Skin epidermis (tissue), 12 donors: ENCODE measurements at regions not wholly inside any gene's neighbourhood (a gene's known extent, or its start where the extent isn't known, plus 50 kb on each side); places are given as distances from the start of the nearest gene placed in this dataset.
"Not testable (repeated sequence)": the region's sequence is repeated elsewhere in the genome, so short reads cannot be mapped to it uniquely, and the experiment has no call there.

Experiments used
- H3K27ac ChIP-seq, 21 experiments: fragments of 200-600 bp; sonication (generic) in 11 of 21; one replicate each; pipeline ENCODE4 v1.5.0; 2020; ENCODE audit warnings: mild to moderate bottlenecking in 3 of 21, inconsistent platforms in 2 of 21, moderate library complexity in 2 of 21
- H3K4me3 ChIP-seq, 7 experiments: fragments of 200-600 bp; sonication (generic) in 2 of 7; one replicate each; pipeline ENCODE4 v1.5.0; 2020; ENCODE audit warnings: inconsistent platforms in 2 of 7, mild to moderate bottlenecking in 2 of 7, moderate library complexity in 1 of 7

- Histone ChIP-seq H3K4me3 (no peak overlapping the region), H3K27ac (no peak overlapping the region)
Measured at GRCh38 chr6:135699705-135700104, 151.8 kb upstream of the PDE7B start.

DNA sequence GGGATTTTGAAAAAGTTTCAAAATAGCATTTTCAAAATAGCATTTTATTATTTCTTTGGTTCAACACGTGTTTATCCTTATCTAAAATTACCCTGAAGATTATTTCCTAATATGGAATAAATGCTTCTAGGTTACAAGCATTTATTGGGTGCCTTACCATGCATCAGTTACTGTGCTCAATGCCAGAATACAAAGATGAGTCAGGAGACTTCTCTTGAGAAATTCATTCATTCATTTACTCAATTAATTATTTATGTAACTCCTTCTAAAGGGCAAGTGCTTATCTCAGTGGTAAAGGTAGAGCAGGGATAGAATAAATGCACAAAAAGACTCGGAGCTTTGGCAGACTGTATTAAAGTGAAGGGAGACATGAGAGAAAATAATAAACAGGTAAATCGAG lies 150.1 kb upstream of the PDE7B start:
- Histone ChIP-seq H3K4me3 (no peak overlapping the region), H3K27ac (no peak overlapping the region)

DNA sequence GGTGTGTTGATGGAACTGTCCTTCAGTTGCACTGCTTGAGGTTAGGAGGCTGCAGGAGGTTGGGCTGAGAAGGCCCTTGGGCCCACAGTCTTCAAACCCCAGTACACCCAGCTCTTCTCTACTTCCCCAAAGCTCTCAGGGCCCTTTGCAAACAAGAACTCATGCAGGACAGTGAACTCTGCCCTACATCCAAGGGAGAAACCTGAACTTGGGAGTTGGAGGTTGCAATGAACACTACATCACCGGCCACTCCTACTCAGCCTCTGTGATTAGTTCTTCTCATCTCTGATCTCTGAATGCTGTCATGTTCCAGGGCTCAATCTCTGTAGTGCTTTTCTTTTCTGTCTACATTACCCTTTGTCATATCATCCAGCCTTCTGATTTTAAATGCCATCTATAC lies 148.5 kb upstream of the PDE7B start:
- H3K4me3 ChIP-seq = no peak overlapping the region
- H3K27ac ChIP-seq = no peak overlapping the region

DNA sequence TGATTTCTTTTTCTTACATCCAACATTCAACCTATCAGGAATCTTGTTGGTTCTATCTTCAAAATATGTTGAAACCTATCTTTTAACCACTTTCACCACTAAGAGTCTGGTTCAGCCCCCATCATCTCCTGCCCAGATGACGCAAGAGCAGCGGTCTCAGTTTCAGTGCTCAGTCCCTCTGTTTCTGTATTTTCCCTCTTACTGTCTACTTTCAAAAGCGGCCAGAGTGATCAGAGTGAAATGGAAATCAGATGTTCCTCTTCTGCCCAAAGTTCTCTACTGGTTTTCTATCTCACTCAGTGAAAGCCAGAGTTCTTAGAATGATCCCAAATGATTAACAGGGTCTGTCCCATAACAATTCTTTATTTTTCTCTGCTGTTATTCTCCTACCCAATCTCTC lies 147.9 kb upstream of the PDE7B start:
- Histone ChIP-seq H3K4me3 (no peak overlapping the region), H3K27ac (no peak overlapping the region)

DNA sequence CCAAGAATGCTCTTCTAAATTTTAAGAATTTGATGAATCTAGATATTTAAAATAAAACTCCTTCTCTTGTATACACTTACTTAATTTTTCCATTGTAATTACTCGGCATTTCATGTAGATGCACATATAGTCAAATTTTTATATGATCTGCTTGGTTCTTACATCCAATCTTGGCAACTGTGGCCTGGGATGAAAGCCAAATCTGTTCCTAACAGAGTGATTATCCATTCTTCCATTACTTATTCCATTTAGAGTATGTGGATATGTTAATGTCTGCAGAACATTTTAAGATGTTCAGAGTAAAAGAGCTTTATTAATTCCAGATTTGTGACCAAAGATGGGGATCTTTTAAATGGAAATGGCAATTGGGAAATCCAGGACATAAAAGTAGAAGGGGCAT lies 144.1 kb upstream of the PDE7B start:
- Histone ChIP-seq H3K4me3 (no peak overlapping the region), H3K27ac (no peak overlapping the region)

- no peak overlapping the region for H3K27ac ChIP-seq
- H3K4me3 ChIP-seq = no peak overlapping the region
Measured at GRCh38 chr6:135710042-135710441, 141.5 kb upstream of the PDE7B start.

DNA sequence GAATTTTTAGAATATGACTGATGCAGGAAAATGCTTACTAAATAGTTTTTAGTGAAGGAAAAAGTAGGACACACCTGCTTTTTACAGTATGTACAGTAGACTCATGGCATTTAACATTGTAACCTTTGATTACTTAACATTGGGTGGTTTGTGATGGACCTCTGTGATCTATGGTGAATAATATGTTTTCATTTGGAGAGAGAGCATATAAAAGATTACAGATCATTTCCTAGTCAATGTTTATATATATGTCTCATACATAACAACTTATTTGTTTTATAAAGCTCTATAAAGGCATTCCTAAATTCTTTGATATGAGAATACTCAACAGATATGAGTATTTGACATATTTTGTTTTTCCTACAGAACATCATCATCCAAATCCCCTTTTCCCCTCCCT lies 129.3 kb upstream of the PDE7B start:
- no peak overlapping the region for H3K4me3 ChIP-seq
- no peak overlapping the region for H3K27ac ChIP-seq

DNA sequence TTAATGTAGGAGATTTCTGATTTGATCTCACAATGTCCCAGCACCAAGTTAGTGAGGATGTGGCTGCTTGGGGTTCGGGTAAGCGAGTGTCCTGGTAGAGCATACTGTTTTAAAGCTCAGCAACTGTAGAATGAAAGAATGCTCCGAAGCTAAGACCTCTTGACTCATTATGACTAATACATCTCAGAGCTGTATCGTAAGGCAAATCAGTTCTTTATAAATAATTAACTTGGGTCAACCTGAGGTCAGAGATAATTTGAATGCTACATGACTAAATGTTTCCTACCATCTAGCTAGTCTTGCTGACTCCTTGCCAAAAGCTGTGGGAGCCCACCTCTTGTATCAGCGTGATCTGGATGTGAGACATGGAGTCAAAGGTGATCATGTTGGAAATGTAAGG lies 128.8 kb upstream of the PDE7B start:
- Histone ChIP-seq H3K27ac (no peak overlapping the region), H3K4me3 (no peak overlapping the region)

- Histone ChIP-seq H3K4me3 (no peak overlapping the region), H3K27ac (no peak overlapping the region)
Measured at GRCh38 chr6:135728589-135728988, 122.9 kb upstream of the PDE7B start.

- Histone ChIP-seq H3K27ac (no peak overlapping the region), H3K4me3 (no peak overlapping the region)
Measured at GRCh38 chr6:135731116-135731515, 120.4 kb upstream of the PDE7B start.

DNA sequence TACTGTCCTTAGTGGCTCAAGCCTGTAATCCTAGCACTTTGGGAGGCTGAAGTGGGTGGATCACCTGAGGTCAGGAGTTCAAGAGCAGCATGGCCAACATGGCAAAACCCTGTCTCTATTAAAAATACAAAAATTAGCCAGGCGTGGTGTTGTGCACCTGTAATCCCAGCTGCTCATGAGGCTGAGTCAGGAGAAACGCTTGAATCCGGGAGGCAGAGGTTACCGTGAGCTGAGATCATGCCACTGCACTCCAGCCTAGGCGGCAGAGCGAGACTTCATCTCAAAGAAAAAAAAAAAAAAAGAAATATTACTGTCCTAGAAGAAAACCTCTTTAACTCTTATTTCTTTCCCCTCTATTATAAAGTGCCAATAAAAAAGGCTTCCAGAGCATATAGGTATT lies 115.2 kb upstream of the PDE7B start:
- H3K4me3 ChIP-seq, H3K27ac ChIP-seq: not testable (repeated sequence)

GRCh38 chr6:135738636-135739035 lies 112.9 kb upstream of the PDE7B start:
- H3K27ac ChIP-seq = no peak overlapping the region
- H3K4me3 ChIP-seq = no peak overlapping the region

- H3K4me3 ChIP-seq = no peak overlapping the region
Measured at GRCh38 chr6:135739288-135739687, 112.2 kb upstream of the PDE7B start.

DNA sequence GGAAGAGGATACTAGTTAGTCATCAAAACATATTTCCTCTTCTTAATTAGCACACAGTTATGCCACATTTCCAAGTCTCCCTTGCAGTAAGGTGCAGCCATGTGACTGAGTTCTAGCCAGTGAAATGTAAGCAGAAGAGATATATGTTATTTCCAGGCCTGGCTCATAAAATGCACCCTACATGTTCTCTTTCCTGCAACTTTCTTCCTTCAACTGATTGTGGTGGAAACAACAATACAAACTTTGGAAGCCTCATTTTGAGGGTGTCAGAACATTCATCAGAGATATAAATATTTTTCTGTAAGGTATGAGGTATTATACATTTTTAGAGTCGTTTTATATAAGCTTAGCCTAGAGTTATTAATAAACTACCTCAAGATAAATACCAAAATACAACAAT lies 110.9 kb upstream of the PDE7B start:
- no peak overlapping the region for H3K4me3 ChIP-seq
- no peak overlapping the region for H3K27ac ChIP-seq

More at GRCh38 chr6:135739288-135739687, 112.2 kb upstream of the PDE7B start:
- no peak overlapping the region for H3K27ac ChIP-seq

- Histone ChIP-seq H3K4me3 (no peak overlapping the region), H3K27ac (no peak overlapping the region)
Measured at GRCh38 chr6:135743476-135743875, 108.0 kb upstream of the PDE7B start.

- Histone ChIP-seq H3K4me3 (no peak overlapping the region), H3K27ac (no peak overlapping the region)
Measured at GRCh38 chr6:135748189-135748588, 103.3 kb upstream of the PDE7B start.

- no peak overlapping the region for H3K4me3 ChIP-seq
- H3K27ac ChIP-seq = no peak overlapping the region
Measured at GRCh38 chr6:135750081-135750480, 101.4 kb upstream of the PDE7B start.

DNA sequence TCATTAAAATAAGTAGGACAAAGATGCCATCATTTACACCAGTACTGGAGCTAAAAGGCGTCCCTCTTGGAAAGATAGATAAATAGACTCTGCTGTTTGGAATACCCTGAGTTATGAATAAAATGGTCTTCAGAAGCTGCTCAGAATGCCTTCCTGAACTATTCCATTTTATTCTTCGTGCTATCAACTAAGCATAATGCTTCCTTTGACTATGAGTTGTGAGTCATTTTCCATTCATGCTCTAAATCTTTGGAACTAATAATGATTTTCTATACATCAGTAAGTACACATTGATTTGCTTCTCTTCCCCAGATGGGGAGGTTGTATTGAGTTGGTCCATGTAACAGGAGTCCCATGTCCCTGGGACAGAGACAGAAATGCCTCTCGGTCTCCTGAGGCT lies 98.3 kb upstream of the PDE7B start:
- Histone ChIP-seq H3K4me3 (no peak overlapping the region), H3K27ac (no peak overlapping the region)

- no peak overlapping the region for H3K4me3 ChIP-seq
Measured at GRCh38 chr6:135759831-135760230, 91.7 kb upstream of the PDE7B start.

DNA sequence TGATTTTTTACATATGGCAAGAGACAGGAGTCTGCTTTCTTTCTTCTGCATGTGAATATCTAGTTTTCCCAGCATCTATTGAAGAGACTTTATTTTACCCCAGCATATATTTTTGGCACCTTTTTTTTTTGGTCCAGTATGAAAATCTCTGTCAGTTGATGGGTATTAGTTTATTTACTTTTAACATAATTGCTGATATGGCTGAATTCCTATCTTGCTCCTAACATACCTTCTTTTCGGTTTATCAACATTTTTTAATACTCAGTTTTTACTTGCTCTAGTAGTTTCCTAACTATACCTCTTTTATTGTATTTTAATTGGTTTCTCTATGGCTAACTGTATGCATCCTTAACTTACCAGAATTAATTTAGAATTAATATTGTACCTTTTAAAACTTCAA lies 77.5 kb upstream of the PDE7B start:
- Histone ChIP-seq H3K4me3 (no peak overlapping the region), H3K27ac (no peak overlapping the region)

More at GRCh38 chr6:135759831-135760230, 91.7 kb upstream of the PDE7B start:
- no peak overlapping the region for H3K27ac ChIP-seq

DNA sequence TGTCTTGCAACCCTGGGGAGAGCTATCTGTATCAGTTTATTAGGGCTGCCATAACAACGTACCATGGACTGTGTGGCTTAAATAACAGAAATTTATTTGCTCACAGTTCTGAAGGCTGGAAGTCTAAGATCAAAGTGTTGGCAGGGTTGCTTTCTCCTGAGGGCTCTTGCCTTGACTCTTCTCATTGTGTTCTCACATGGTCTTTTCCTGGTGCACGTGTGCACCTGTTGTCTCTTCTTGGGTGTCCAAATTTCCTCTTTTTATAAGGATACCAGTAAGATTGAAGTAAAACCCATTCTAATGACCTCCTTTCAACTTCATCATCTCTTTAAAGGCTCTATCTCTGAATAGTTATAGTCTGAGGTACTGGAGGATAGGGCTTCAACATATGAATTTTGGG lies 72.3 kb upstream of the PDE7B start:
- no peak overlapping the region for H3K27ac ChIP-seq
- H3K4me3 ChIP-seq = no peak overlapping the region

DNA sequence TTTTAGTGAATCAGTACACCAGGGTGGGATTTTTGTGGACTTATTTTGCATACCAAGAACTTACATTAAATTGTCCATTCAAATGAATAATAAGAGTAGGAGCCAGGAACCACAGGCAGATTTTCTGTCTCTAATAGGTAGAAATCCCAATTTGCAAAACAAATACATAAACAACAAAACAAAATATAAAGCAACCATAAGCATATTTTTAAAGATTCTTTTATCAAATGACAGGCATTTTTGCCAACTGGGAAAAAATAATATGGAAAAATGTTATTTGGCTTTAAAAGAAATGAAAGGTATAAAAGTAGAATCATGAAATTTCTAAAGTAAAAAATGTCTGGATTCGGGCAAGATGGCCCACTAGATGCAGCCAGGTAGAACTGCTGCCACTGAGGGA lies 71.2 kb upstream of the PDE7B start:
- Histone ChIP-seq H3K27ac (no peak overlapping the region), H3K4me3 (no peak overlapping the region)

GRCh38 chr6:135782546-135782945 lies 69.0 kb upstream of the PDE7B start:
- Histone ChIP-seq H3K4me3 (no peak overlapping the region), H3K27ac (no peak overlapping the region)
